Body of pancreas (tissue), 4 donors: ENCODE measurements at regions not wholly inside any gene's neighbourhood (a gene's known extent, or its start where the extent isn't known, plus 50 kb on each side); places are given as distances from the start of the nearest gene placed in this dataset.

Experiments used
- ATAC-seq: fragments of 150-250 bp; one replicate; pipeline ENCODE4 v1.9.1; 2016
- DNase-seq, 4 donors: peaks; one replicate each; pipeline ENCODE4 v3.0.0-alpha.2; 2019
- H3K27ac ChIP-seq, 4 donors: fragments of 200-600 bp; sonication (generic); 1 replicate in 3 of 4; 2 replicates in 1 of 4; pipeline versions ENCODE4 v1.5.1 to v1.6.1; 2016 to 2019; ENCODE audit warnings: mild to moderate bottlenecking in 1 of 4, mixed read lengths in 1 of 4, moderate library complexity in 1 of 4
- H3K27me3 ChIP-seq, 2 donors: fragments of 200-600 bp; sonication (generic); one replicate each; pipeline ENCODE4 v1.6.0; 2016; ENCODE audit warnings: mild to moderate bottlenecking in 1 of 2
- H3K36me3 ChIP-seq, 2 donors: fragments of 200-600 bp; sonication (generic); replicated peaks in 1 of 2; 2 replicates each; pipeline ENCODE4 v1.5.1; 2016; ENCODE audit warnings: low read depth in 2 of 2; ENCODE audit not compliant: insufficient read depth in 1 of 2
- H3K4me1 ChIP-seq: fragments of 200-600 bp; sonication (generic); one replicate; pipeline ENCODE4 v1.6.0; 2016
- H3K4me3 ChIP-seq, 2 donors: fragments of 200-600 bp; sonication (generic); 1 replicate in 1 of 2; 2 replicates in 1 of 2; pipeline ENCODE4 v1.5.1; 2016 to 2019
- H3K9me3 ChIP-seq, 3 donors: fragments of 200-600 bp; sonication (generic); 1 replicate in 2 of 3; 2 replicates in 1 of 3; pipeline ENCODE4 v1.5.1; 2016
- CTCF ChIP-seq, 7 experiments: fragments of 450-650 bp in 4 of 7; fragments of 200-600 bp in 3 of 7; sonication (generic) in 3 of 7; IDR thresholded peaks; one replicate each; pipeline ENCODE4 v1.5.1; 2016 to 2019; ENCODE audit warnings: antibody characterized with exemption in 7 of 7
- POLR2A ChIP-seq, 3 donors: fragments of 450-650 bp; IDR thresholded peaks; one replicate each; pipeline ENCODE4 v1.6.1; 2016; ENCODE audit warnings: antibody characterized with exemption in 3 of 3, mild to moderate bottlenecking in 2 of 3
- WGBS, 2 donors: methylation state at CpG; one replicate each; pipeline ENCODE4 v1.1.5; 2017; 5-methylcytosine and 5-hydroxymethylcytosine counted together
- intact Hi-C: fragments of 100-400 bp; cut with DNase I; formaldehyde crosslinking; loops from one replicate; pipeline ENCODE4 v1.15.1; 2023

- H3K4me1 ChIP-seq = no peaks in the 10 kb centered on the region
- no peak overlapping the region for H3K27ac ChIP-seq
- WGBS, 2 donors = 77 to 100% methylated on average over 4 to 5 of the region's 5 CpGs
- no peaks in the 10 kb centered on the region for H3K36me3 ChIP-seq
- no peak overlapping the region for H3K4me3 ChIP-seq
- no peaks in the 10 kb centered on the region for H3K27me3 ChIP-seq
- DNase-seq (no peak), ATAC-seq (no peak)
- no peaks in the 10 kb centered on the region for H3K9me3 ChIP-seq
- intact Hi-C loops = no loop called here
- no peak for TF ChIP-seq CTCF (IDR thresholded peaks at IDR 0.05)
- no peak for TF ChIP-seq POLR2A (IDR thresholded peaks at IDR 0.05)
Observed at GRCh38 chrX:19190902-19191301, 68.6 kb upstream of the ADGRG2 start.

GRCh38 chrX:19193565-19193964 is 71.3 kb upstream of the ADGRG2 start:
- intact Hi-C loops = no loop called here
- Histone ChIP-seq H3K4me3 (no peak overlapping the region), H3K4me1 (no peaks in the 10 kb centered on the region), H3K9me3 (no peaks in the 10 kb centered on the region), H3K27me3 (no peaks in the 10 kb centered on the region), H3K27ac (no peak overlapping the region), H3K36me3 (no peaks in the 10 kb centered on the region)
- 53 to 66% methylated on average over 8 of the region's 8 CpGs for WGBS, 2 donors
- TF ChIP-seq CTCF (IDR thresholded peaks at IDR 0.05) = no peak
- TF ChIP-seq POLR2A (IDR thresholded peaks at IDR 0.05) = no peak
- ATAC-seq = no peak
- DNase-seq = no peak

GRCh38 chrX:19194285-19195242 is 72.3 kb upstream of the ADGRG2 start:
- no peak overlapping the region for H3K27ac ChIP-seq
- H3K4me1 ChIP-seq = no peaks in the 10 kb centered on the region
- 53 to 61% methylated on average over 9 of the region's 9 CpGs for WGBS, 2 donors
- no peaks in the 10 kb centered on the region for H3K9me3 ChIP-seq
- H3K4me3 ChIP-seq = no peak overlapping the region
- H3K36me3 ChIP-seq = no peaks in the 10 kb centered on the region
- no peak for TF ChIP-seq CTCF (IDR thresholded peaks at IDR 0.05)
- no peak for TF ChIP-seq POLR2A (IDR thresholded peaks at IDR 0.05)
- DNase-seq = no peak
- no peak for ATAC-seq
- intact Hi-C loops = no loop called here
- no peaks in the 10 kb centered on the region for H3K27me3 ChIP-seq

GRCh38 chrX:19195243-19195610 is 73.0 kb upstream of the ADGRG2 start:
- TF ChIP-seq CTCF (IDR thresholded peaks at IDR 0.05) = no peak
- no peak for TF ChIP-seq POLR2A (IDR thresholded peaks at IDR 0.05)
- 27 to 28% methylated on average over 6 to 11 of the region's 11 CpGs for WGBS, 2 donors
- intact Hi-C loops = no loop called here

GRCh38 chrX:19198473-19198872 is 76.2 kb upstream of the ADGRG2 start:
- no peak for ATAC-seq
- intact Hi-C loops = no loop called here

More at GRCh38 chrX:19195243-19195610, 73.0 kb upstream of the ADGRG2 start:
- Histone ChIP-seq H3K36me3 (no peaks in the 10 kb centered on the region), H3K27ac (no peak overlapping the region), H3K4me1 (no peaks in the 10 kb centered on the region), H3K4me3 (no peak overlapping the region), H3K27me3 (no peaks in the 10 kb centered on the region), H3K9me3 (no peaks in the 10 kb centered on the region)
- DNase-seq (peak in 3 of 4 donors; percentile 3 to 20 (median 13)), ATAC-seq (no peak)

More at GRCh38 chrX:19198473-19198872, 76.2 kb upstream of the ADGRG2 start:
- Histone ChIP-seq H3K4me1 (no peaks in the 10 kb centered on the region), H3K27ac (no peak overlapping the region), H3K27me3 (no peaks in the 10 kb centered on the region), H3K4me3 (no peak overlapping the region), H3K9me3 (no peaks in the 10 kb centered on the region), H3K36me3 (no peaks in the 10 kb centered on the region)
- no peak for DNase-seq
- TF ChIP-seq POLR2A (IDR thresholded peaks at IDR 0.05) (no peak), CTCF (IDR thresholded peaks at IDR 0.05) (no peak)
- 75 to 78% methylated on average over 2 of the region's 2 CpGs for WGBS, 2 donors
